Endothelial cell of umbilical vein (primary cell): ENCODE measurements at regions not wholly inside any gene's neighbourhood (a gene's known extent, or its start where the extent isn't known, plus 50 kb on each side); places are given as distances from the start of the nearest gene placed in this dataset.

ENCODE experiments used
- BruUV-seq: library from RNA; stranded (reverse); fragments of 400-500 nt; replicated peaks from 2 replicates; lab custom pipeline; 2021; lab: Mats Ljungman, UMichigan
- CTCF ChIA-PET: fragments of 300-600, 350-600 bp; sonication (Branson Sonifier 250); formaldehyde crosslinking; loops from one replicate; lab custom pipeline; 2021; ENCODE audit warnings: antibody characterized with exemption, inconsistent platforms; lab: Charles Lee
- POLR2A ChIA-PET: fragments of 300-600, 350-600 bp; sonication (Branson Sonifier 250); formaldehyde crosslinking; loops from one replicate; lab custom pipeline; 2021; ENCODE audit warnings: antibody characterized with exemption, inconsistent platforms; lab: Charles Lee
- DNase-seq: peaks from one replicate; pipeline ENCODE4 v3.0.0-alpha.2; 2011; ENCODE audit warnings: low read depth, low spot score
- FAIRE-seq: peaks from 2 replicates; lab custom pipeline; 2011; peaks lifted over from hg19 to GRCh38; lab: Jason Lieb, UNC
- H2AFZ ChIP-seq: 2 replicates; pipeline ENCODE4 v1.6.0; 2012; ENCODE audit warnings: low read depth, low read length, control low read depth, inconsistent platforms
- H3K27ac ChIP-seq: 2 replicates; pipeline ENCODE4 v1.5.1; 2011; ENCODE audit warnings: low read depth, mild to moderate bottlenecking, control low read depth, low read length, moderate library complexity; ENCODE audit not compliant: insufficient read depth
- H3K27me3 ChIP-seq, 2 experiments: 2 replicates each; pipeline versions ENCODE4 v1.6.0 to v1.6.1; 2011; ENCODE audit warnings: low read length in 2 of 2, mixed read lengths in 1 of 2; ENCODE audit not compliant: control insufficient read depth in 2 of 2, insufficient read depth in 2 of 2
- H3K36me3 ChIP-seq, 2 experiments: 2 replicates in 1 of 2; 3 replicates in 1 of 2; pipeline ENCODE4 v1.5.1; 2011; ENCODE audit warnings: low read length in 2 of 2, mild to moderate bottlenecking in 1 of 2, moderate library complexity in 1 of 2; ENCODE audit not compliant: control insufficient read depth in 2 of 2, insufficient read depth in 2 of 2; ENCODE audit errors: extremely low read depth in 1 of 2
- H3K4me1 ChIP-seq: 3 replicates; pipeline ENCODE4 v1.5.1; 2011; ENCODE audit warnings: mild to moderate bottlenecking, low read length; ENCODE audit not compliant: control insufficient read depth, insufficient read depth; ENCODE audit errors: extremely low read depth
- H3K4me2 ChIP-seq: 2 replicates; pipeline ENCODE4 v1.6.1; 2011; ENCODE audit warnings: low read length, control low read depth, mixed read lengths; ENCODE audit not compliant: insufficient read depth
- H3K4me3 ChIP-seq, 3 experiments: fragments of 200-600 bp in 1 of 3; sonication (generic), shearing (Covaris generic) in 1 of 3; replicated peaks in 1 of 3; 2 replicates each; pipeline ENCODE4 v1.5.1; 2011 to 2016; ENCODE audit warnings: control low read depth in 3 of 3, low read length in 3 of 3, mild to moderate bottlenecking in 2 of 3, inconsistent platforms in 1 of 3, low read depth in 1 of 3, moderate library complexity in 1 of 3; ENCODE audit not compliant: insufficient read depth in 1 of 3
- H3K79me2 ChIP-seq: 2 replicates; pipeline ENCODE4 v1.6.0; 2012; ENCODE audit warnings: low read length, inconsistent platforms; ENCODE audit not compliant: control insufficient read depth, insufficient read depth
- H3K9ac ChIP-seq: replicated peaks from 2 replicates; pipeline ENCODE3; 2011; ENCODE audit warnings: low read length, control low read depth; ENCODE audit not compliant: insufficient read depth; ENCODE audit errors: extremely low read depth
- H3K9me1 ChIP-seq: replicated peaks from 3 replicates; pipeline ENCODE4 v1.6.0; 2011; ENCODE audit warnings: mild to moderate bottlenecking, low read length; ENCODE audit not compliant: control insufficient read depth, insufficient read depth; ENCODE audit errors: extremely low read depth
- H3K9me3 ChIP-seq: replicated peaks from 2 replicates; pipeline ENCODE4 v1.5.1; 2012; ENCODE audit warnings: low read length, inconsistent platforms; ENCODE audit not compliant: control insufficient read depth, insufficient read depth
- H4K20me1 ChIP-seq: replicated peaks from 2 replicates; pipeline ENCODE3; 2011; ENCODE audit warnings: mild to moderate bottlenecking, low read length; ENCODE audit not compliant: control insufficient read depth, insufficient read depth; ENCODE audit errors: extremely low read depth
- EZH2 ChIP-seq: IDR thresholded peaks from 2 replicates; pipeline ENCODE4 v1.6.1; 2012; ENCODE audit warnings: borderline replicate concordance, low read depth, mild to moderate bottlenecking, moderate library complexity, low read length, inconsistent platforms; ENCODE audit not compliant: severe bottlenecking
- FOS ChIP-seq: IDR thresholded peaks from 2 replicates; pipeline ENCODE4 v1.6.1; 2011; ENCODE audit warnings: mild to moderate bottlenecking, low read length, moderate library complexity, borderline replicate concordance; ENCODE audit not compliant: insufficient read depth
- GATA2 ChIP-seq: IDR thresholded peaks from 2 replicates; pipeline ENCODE4 v1.7.0; 2011; ENCODE audit warnings: low read depth, mild to moderate bottlenecking, moderate library complexity, mixed read lengths, low read length; ENCODE audit not compliant: insufficient read length, insufficient read depth
- JUN ChIP-seq: IDR thresholded peaks from 2 replicates; pipeline ENCODE4 v1.6.1; 2011; ENCODE audit warnings: borderline replicate concordance, low read depth; ENCODE audit not compliant: insufficient read length, insufficient read depth
- MAX ChIP-seq: IDR thresholded peaks from 2 replicates; pipeline ENCODE4 v1.6.1; 2011; ENCODE audit not compliant: insufficient read depth, insufficient read length
- MYC ChIP-seq: IDR thresholded peaks from one replicate; pipeline ENCODE4 v1.6.1; 2011; ENCODE audit warnings: mild to moderate bottlenecking, low read depth, low read length
- POLR2A ChIP-seq: IDR thresholded peaks from 2 replicates; pipeline ENCODE4 v1.6.1; 2012; ENCODE audit warnings: low read depth, mild to moderate bottlenecking, control low read depth, low read length
- dilution Hi-C: fragments of 300-500 bp; cut with MboI; formaldehyde crosslinking; loops from one replicate; pipeline ENCODE4 v1.15.0; 2019; ENCODE audit warnings: low sequenced_read_pairs; ENCODE audit not compliant: extremely low pct_ligation_motif_present
- intact Hi-C: fragments of 100-400 bp; cut with micrococcal nuclease; formaldehyde crosslinking; loops from one replicate; pipeline ENCODE4 v1.10.0; 2022
- TF ChIP-seq, protein P1 (sequence below), 2 donors: IDR thresholded peaks; 1 replicate in 1 of 2; 2 replicates in 1 of 2; pipeline ENCODE4 v1.5.1; 2011; ENCODE audit warnings: low read length in 2 of 2, mild to moderate bottlenecking in 2 of 2, moderate library complexity in 2 of 2, control low read depth in 1 of 2, inconsistent platforms in 1 of 2, low read depth in 1 of 2; ENCODE audit not compliant: insufficient read depth in 1 of 2; ENCODE audit errors: extremely low read depth in 1 of 2

GRCh38 chr10:44032216-44032615, 352.7 kb downstream of the CXCL12 start:
- Histone ChIP-seq H3K27ac (no peak overlapping the region), H3K79me2 (no peaks in the 10 kb centered on the region), H3K36me3 (no peaks in the 10 kb centered on the region), H3K9ac (no peak overlapping the region), H3K4me2 (no peak overlapping the region), H3K4me1 (no peaks in the 10 kb centered on the region), H4K20me1 (no peaks in the 10 kb centered on the region), H3K4me3 (no peak overlapping the region), H3K27me3 (no peaks in the 10 kb centered on the region), H3K9me3 (no peaks in the 10 kb centered on the region), H3K9me1 (no peaks in the 10 kb centered on the region), H2AFZ (no peak overlapping the region)
- no TSS peak for BruUV-seq
- no peak for DNase-seq
- ChIA-PET CTCF (no interaction called here), POLR2A (no interaction called here)
- FAIRE-seq: no peak
- intact Hi-C loops: no loop called here
- TF ChIP-seq MAX (no peak), JUN (no peak), MYC (no peak), EZH2 (no peak), POLR2A (no peak), FOS (no peak), GATA2 (no peak)
- TF ChIP-seq, protein P1, sequence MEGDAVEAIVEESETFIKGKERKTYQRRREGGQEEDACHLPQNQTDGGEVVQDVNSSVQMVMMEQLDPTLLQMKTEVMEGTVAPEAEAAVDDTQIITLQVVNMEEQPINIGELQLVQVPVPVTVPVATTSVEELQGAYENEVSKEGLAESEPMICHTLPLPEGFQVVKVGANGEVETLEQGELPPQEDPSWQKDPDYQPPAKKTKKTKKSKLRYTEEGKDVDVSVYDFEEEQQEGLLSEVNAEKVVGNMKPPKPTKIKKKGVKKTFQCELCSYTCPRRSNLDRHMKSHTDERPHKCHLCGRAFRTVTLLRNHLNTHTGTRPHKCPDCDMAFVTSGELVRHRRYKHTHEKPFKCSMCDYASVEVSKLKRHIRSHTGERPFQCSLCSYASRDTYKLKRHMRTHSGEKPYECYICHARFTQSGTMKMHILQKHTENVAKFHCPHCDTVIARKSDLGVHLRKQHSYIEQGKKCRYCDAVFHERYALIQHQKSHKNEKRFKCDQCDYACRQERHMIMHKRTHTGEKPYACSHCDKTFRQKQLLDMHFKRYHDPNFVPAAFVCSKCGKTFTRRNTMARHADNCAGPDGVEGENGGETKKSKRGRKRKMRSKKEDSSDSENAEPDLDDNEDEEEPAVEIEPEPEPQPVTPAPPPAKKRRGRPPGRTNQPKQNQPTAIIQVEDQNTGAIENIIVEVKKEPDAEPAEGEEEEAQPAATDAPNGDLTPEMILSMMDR (IDR thresholded peaks at IDR 0.05; ENCODE audit: extremely low read depth in 1 of 2, insufficient read depth in 1 of 2, low read depth in 1 of 2, low read length in 2 of 2): no peak
- dilution Hi-C loops: no loop called here
